Breast epithelium (tissue), 4 donors: ENCODE measurements at regions not wholly inside any gene's neighbourhood (a gene's known extent, or its start where the extent isn't known, plus 50 kb on each side); places are given as distances from the start of the nearest gene placed in this dataset.

Experiments used
- DNase-seq, 2 donors: peaks; one replicate each; pipeline ENCODE4 v3.0.0-alpha.2; 2019; ENCODE audit warnings: low spot score in 2 of 2
- H3K27ac ChIP-seq, 2 donors: fragments of 200-600 bp; sonication (generic) in 1 of 2; one replicate each; pipeline ENCODE4 v1.5.1; 2016 to 2019; ENCODE audit warnings: mild to moderate bottlenecking in 1 of 2
- H3K27me3 ChIP-seq, 2 donors: fragments of 200-600 bp; sonication (generic) in 1 of 2; one replicate each; pipeline versions ENCODE4 v1.5.1 to v1.6.0; 2017 to 2019; ENCODE audit warnings: control low read depth in 1 of 2, mild to moderate bottlenecking in 1 of 2
- H3K36me3 ChIP-seq: fragments of 200-600 bp; one replicate; pipeline ENCODE4 v1.5.1; 2019
- H3K4me1 ChIP-seq, 2 donors: fragments of 200-600 bp; sonication (generic); one replicate each; pipeline ENCODE4 v1.5.1; 2016 to 2019; ENCODE audit warnings: control low read depth in 1 of 2
- H3K4me3 ChIP-seq, 3 donors: fragments of 200-600 bp; sonication (generic); 1 replicate in 2 of 3; 2 replicates in 1 of 3; pipeline ENCODE4 v1.5.1; 2016 to 2019; ENCODE audit warnings: mild to moderate bottlenecking in 3 of 3, moderate library complexity in 2 of 3
- H3K9me3 ChIP-seq, 2 donors: fragments of 200-600 bp; sonication (generic) in 1 of 2; one replicate each; pipeline ENCODE4 v1.5.1; 2016 to 2019; ENCODE audit warnings: control low read depth in 1 of 2
- CTCF ChIP-seq, 3 donors: fragments of 450-650 bp; IDR thresholded peaks; one replicate each; pipeline ENCODE4 v1.5.1; 2016 to 2017; ENCODE audit warnings: antibody characterized with exemption in 3 of 3, mild to moderate bottlenecking in 3 of 3, moderate library complexity in 3 of 3
- POLR2A ChIP-seq: fragments of 450-650 bp; IDR thresholded peaks from one replicate; pipeline ENCODE4 v1.6.1; 2016; ENCODE audit warnings: antibody characterized with exemption, mild to moderate bottlenecking, moderate library complexity
- POLR2AphosphoS5 ChIP-seq, 3 donors: sonication (generic); formaldehyde crosslinking; IDR thresholded peaks; one replicate each; pipeline ENCODE4 v1.6.1; 2017; ENCODE audit warnings: antibody characterized with exemption in 3 of 3
- intact Hi-C: fragments of 100-400 bp; cut with DNase I; formaldehyde crosslinking; loops from one replicate; pipeline ENCODE4 v1.15.1; 2023; ENCODE audit warnings: low total_unique reads

- Histone ChIP-seq H3K27me3 (no peaks in the 10 kb centered on the region), H3K27ac (no peak overlapping the region), H3K36me3 (no peaks in the 10 kb centered on the region), H3K4me1 (no peaks in the 10 kb centered on the region), H3K4me3 (no peak overlapping the region), H3K9me3 (peaks cover 4 to 8% of the 10 kb centered on the region in 2 donors)
- intact Hi-C loops = no loop called here
- no peak for DNase-seq
- TF ChIP-seq CTCF (IDR thresholded peaks at IDR 0.05) (no peak), POLR2A (no peak), POLR2AphosphoS5 (IDR thresholded peaks at IDR 0.05) (no peak)
Observed at GRCh38 chr20:55365745-55366144, 639.6 kb downstream of the CBLN4 start.

- H3K9me3 ChIP-seq = no peaks in the 10 kb centered on the region
- DNase-seq = no peak
- no peaks in the 10 kb centered on the region for H3K4me1 ChIP-seq
- intact Hi-C loops = no loop called here
- no peak overlapping the region for H3K27ac ChIP-seq
- TF ChIP-seq POLR2A = no peak
- TF ChIP-seq CTCF (IDR thresholded peaks at IDR 0.05) = no peak
- no peak for TF ChIP-seq POLR2AphosphoS5 (IDR thresholded peaks at IDR 0.05)
- no peaks in the 10 kb centered on the region for H3K36me3 ChIP-seq
- no peak overlapping the region for H3K4me3 ChIP-seq
- no peaks in the 10 kb centered on the region for H3K27me3 ChIP-seq
Observed at GRCh38 chr20:55360895-55361294, 644.4 kb downstream of the CBLN4 start.

GRCh38 chr20:55354720-55355119, 650.6 kb downstream of the CBLN4 start:
- no peak for DNase-seq
- intact Hi-C loops = no loop called here
- H3K36me3 ChIP-seq = no peaks in the 10 kb centered on the region

GRCh38 chr20:55353206-55353605, 652.1 kb downstream of the CBLN4 start:
- Histone ChIP-seq H3K36me3 (no peaks in the 10 kb centered on the region), H3K27ac (no peak overlapping the region), H3K4me3 (no peak overlapping the region), H3K9me3 (peaks cover 0 to 16% of the 10 kb centered on the region in 2 donors), H3K4me1 (no peaks in the 10 kb centered on the region), H3K27me3 (no peaks in the 10 kb centered on the region)
- DNase-seq = no peak
- intact Hi-C loops = no loop called here
- TF ChIP-seq POLR2A = no peak
- no peak for TF ChIP-seq POLR2AphosphoS5 (IDR thresholded peaks at IDR 0.05)
- TF ChIP-seq CTCF (IDR thresholded peaks at IDR 0.05) = no peak

More at GRCh38 chr20:55354720-55355119, 650.6 kb downstream of the CBLN4 start:
- H3K27me3 ChIP-seq = no peaks in the 10 kb centered on the region
- no peak overlapping the region for H3K27ac ChIP-seq
- no peak overlapping the region for H3K4me3 ChIP-seq
- peaks cover 0 to 16% of the 10 kb centered on the region in 2 donors for H3K9me3 ChIP-seq
- no peaks in the 10 kb centered on the region for H3K4me1 ChIP-seq
- TF ChIP-seq POLR2A (no peak), POLR2AphosphoS5 (IDR thresholded peaks at IDR 0.05) (no peak), CTCF (IDR thresholded peaks at IDR 0.05) (no peak)

- Histone ChIP-seq H3K36me3 (no peaks in the 10 kb centered on the region), H3K27me3 (no peaks in the 10 kb centered on the region), H3K9me3 (peaks cover 0 to 16% of the 10 kb centered on the region in 2 donors), H3K4me3 (no peak overlapping the region), H3K4me1 (no peaks in the 10 kb centered on the region), H3K27ac (no peak overlapping the region)
- intact Hi-C loops = no loop called here
- DNase-seq = no peak
- no peak for TF ChIP-seq CTCF (IDR thresholded peaks at IDR 0.05)
- no peak for TF ChIP-seq POLR2AphosphoS5 (IDR thresholded peaks at IDR 0.05)
- TF ChIP-seq POLR2A = no peak
Observed at GRCh38 chr20:55348223-55348622, 657.1 kb downstream of the CBLN4 start.
